GM12892 (cell line): ENCODE measurements at regions not wholly inside any gene's neighbourhood (a gene's known extent, or its start where the extent isn't known, plus 50 kb on each side); places are given as distances from the start of the nearest gene placed in this dataset.

Experiments used
- POLR2A ChIP-seq: IDR thresholded peaks from 2 replicates; pipeline ENCODE4 v1.6.1; 2011; ENCODE audit warnings: low read depth, low read length, control low read depth
- POLR2AphosphoS5 ChIP-seq: IDR thresholded peaks from 2 replicates; pipeline ENCODE4 v1.6.1; 2011; ENCODE audit warnings: low read depth, low read length, control low read depth
- TAF1 ChIP-seq: IDR thresholded peaks from 2 replicates; pipeline ENCODE4 v1.6.1; 2011; ENCODE audit warnings: low read depth, mild to moderate bottlenecking, control low read depth, low read length, borderline replicate concordance

- no peak for TF ChIP-seq TAF1
- TF ChIP-seq POLR2A: no peak
- no peak for TF ChIP-seq POLR2AphosphoS5
Measured at GRCh38 chr6:23951691-23952090, 174.3 kb upstream of the NRSN1 start.
